ENCODE measurements at regions not wholly inside any gene's neighbourhood (a gene's known extent, or its start where the extent isn't known, plus 50 kb on each side); places are given as distances from the start of the nearest gene placed in this dataset.

GRCh38 chr12:105865886-105866285 is 272.9 kb downstream of the NUAK1 start:
- 93% methylated on average over 6 of the region's 6 CpGs for WGBS
- Histone ChIP-seq H3K4me1 (ENCODE audit: control insufficient read depth in 2 of 2, insufficient read depth in 2 of 2, low read length in 2 of 2) (no peaks in the 10 kb centered on the region), H3K9me3 (ENCODE audit: control insufficient read depth in 2 of 2, insufficient read depth in 1 of 2, low read length in 1 of 2) (no peaks in the 10 kb centered on the region), H3K4me3 (ENCODE audit: low read length in 2 of 2) (no peak overlapping the region), H3K27me3 (ENCODE audit: control insufficient read depth in 2 of 2, insufficient read depth in 1 of 2, low read length in 1 of 2) (no peaks in the 10 kb centered on the region), H3K36me3 (ENCODE audit: control insufficient read depth in 2 of 2, insufficient read depth in 2 of 2, low read length in 1 of 2) (no peaks in the 10 kb centered on the region), H3K27ac (ENCODE audit: low read depth in 1 of 2, low read length in 1 of 2) (no peak overlapping the region)
- no peak for DNase-seq (ENCODE audit: low read depth in 6 of 9, low spot score in 9 of 9)

- no peak overlapping the region for H3K27ac ChIP-seq (ENCODE audit: low read depth in 1 of 2, low read length in 1 of 2)
- H3K4me1 ChIP-seq (ENCODE audit: control insufficient read depth in 2 of 2, insufficient read depth in 2 of 2, low read length in 2 of 2): no peaks in the 10 kb centered on the region
- no peak overlapping the region for H3K4me3 ChIP-seq (ENCODE audit: low read length in 2 of 2)
- no peak for DNase-seq (ENCODE audit: low read depth in 6 of 9, low spot score in 9 of 9)
- H3K36me3 ChIP-seq (ENCODE audit: control insufficient read depth in 2 of 2, insufficient read depth in 2 of 2, low read length in 1 of 2): no peaks in the 10 kb centered on the region
- H3K27me3 ChIP-seq (ENCODE audit: control insufficient read depth in 2 of 2, insufficient read depth in 1 of 2, low read length in 1 of 2): no peaks in the 10 kb centered on the region
- H3K9me3 ChIP-seq (ENCODE audit: control insufficient read depth in 2 of 2, insufficient read depth in 1 of 2, low read length in 1 of 2): no peaks in the 10 kb centered on the region
Observed at GRCh38 chr12:105874121-105874520, 264.6 kb downstream of the NUAK1 start.

- Histone ChIP-seq H3K4me3 (ENCODE audit: low read length in 2 of 2) (no peak overlapping the region), H3K4me1 (ENCODE audit: control insufficient read depth in 2 of 2, insufficient read depth in 2 of 2, low read length in 2 of 2) (no peaks in the 10 kb centered on the region), H3K9me3 (ENCODE audit: control insufficient read depth in 2 of 2, insufficient read depth in 1 of 2, low read length in 1 of 2) (no peaks in the 10 kb centered on the region), H3K36me3 (ENCODE audit: control insufficient read depth in 2 of 2, insufficient read depth in 2 of 2, low read length in 1 of 2) (no peaks in the 10 kb centered on the region), H3K27ac (ENCODE audit: low read depth in 1 of 2, low read length in 1 of 2) (no peak overlapping the region), H3K27me3 (ENCODE audit: control insufficient read depth in 2 of 2, insufficient read depth in 1 of 2, low read length in 1 of 2) (no peaks in the 10 kb centered on the region)
- 86% methylated on average over 2 of the region's 2 CpGs for WGBS
- no peak for DNase-seq (ENCODE audit: low read depth in 6 of 9, low spot score in 9 of 9)
Observed at GRCh38 chr12:105876396-105876927, 262.3 kb downstream of the NUAK1 start.

GRCh38 chr12:105878964-105879363 is 259.8 kb downstream of the NUAK1 start:
- DNase-seq (ENCODE audit: low read depth in 6 of 9, low spot score in 9 of 9): no peak
- Histone ChIP-seq H3K27ac (ENCODE audit: low read depth in 1 of 2, low read length in 1 of 2) (no peak overlapping the region), H3K4me1 (ENCODE audit: control insufficient read depth in 2 of 2, insufficient read depth in 2 of 2, low read length in 2 of 2) (no peaks in the 10 kb centered on the region), H3K27me3 (ENCODE audit: control insufficient read depth in 2 of 2, insufficient read depth in 1 of 2, low read length in 1 of 2) (no peaks in the 10 kb centered on the region), H3K36me3 (ENCODE audit: control insufficient read depth in 2 of 2, insufficient read depth in 2 of 2, low read length in 1 of 2) (no peaks in the 10 kb centered on the region), H3K4me3 (ENCODE audit: low read length in 2 of 2) (no peak overlapping the region), H3K9me3 (ENCODE audit: control insufficient read depth in 2 of 2, insufficient read depth in 1 of 2, low read length in 1 of 2) (no peaks in the 10 kb centered on the region)
- 96% methylated on average over 3 of the region's 3 CpGs for WGBS

GRCh38 chr12:105880824-105881388 is 257.8 kb downstream of the NUAK1 start:
- no peak for DNase-seq (ENCODE audit: low read depth in 6 of 9, low spot score in 9 of 9)
- Histone ChIP-seq H3K4me1 (ENCODE audit: control insufficient read depth in 2 of 2, insufficient read depth in 2 of 2, low read length in 2 of 2) (no peaks in the 10 kb centered on the region), H3K27me3 (ENCODE audit: control insufficient read depth in 2 of 2, insufficient read depth in 1 of 2, low read length in 1 of 2) (no peaks in the 10 kb centered on the region), H3K36me3 (ENCODE audit: control insufficient read depth in 2 of 2, insufficient read depth in 2 of 2, low read length in 1 of 2) (no peaks in the 10 kb centered on the region), H3K27ac (ENCODE audit: low read depth in 1 of 2, low read length in 1 of 2) (no peak overlapping the region), H3K4me3 (ENCODE audit: low read length in 2 of 2) (no peak overlapping the region), H3K9me3 (ENCODE audit: control insufficient read depth in 2 of 2, insufficient read depth in 1 of 2, low read length in 1 of 2) (no peaks in the 10 kb centered on the region)
- WGBS: 76% methylated on average over 2 of the region's 2 CpGs

GRCh38 chr12:105882404-105882803 is 256.4 kb downstream of the NUAK1 start:
- Histone ChIP-seq H3K27ac (ENCODE audit: low read depth in 1 of 2, low read length in 1 of 2) (no peak overlapping the region), H3K4me3 (ENCODE audit: low read length in 2 of 2) (no peak overlapping the region), H3K4me1 (ENCODE audit: control insufficient read depth in 2 of 2, insufficient read depth in 2 of 2, low read length in 2 of 2) (no peaks in the 10 kb centered on the region), H3K27me3 (ENCODE audit: control insufficient read depth in 2 of 2, insufficient read depth in 1 of 2, low read length in 1 of 2) (no peaks in the 10 kb centered on the region), H3K9me3 (ENCODE audit: control insufficient read depth in 2 of 2, insufficient read depth in 1 of 2, low read length in 1 of 2) (no peaks in the 10 kb centered on the region), H3K36me3 (ENCODE audit: control insufficient read depth in 2 of 2, insufficient read depth in 2 of 2, low read length in 1 of 2) (no peaks in the 10 kb centered on the region)
- 88% methylated on average over 1 of the region's 1 CpG for WGBS
- DNase-seq (ENCODE audit: low read depth in 6 of 9, low spot score in 9 of 9): no peak

GRCh38 chr12:105887131-105887530 is 251.6 kb downstream of the NUAK1 start:
- no peak overlapping the region for H3K27ac ChIP-seq (ENCODE audit: low read depth in 1 of 2, low read length in 1 of 2)
- H3K9me3 ChIP-seq (ENCODE audit: control insufficient read depth in 2 of 2, insufficient read depth in 1 of 2, low read length in 1 of 2): no peaks in the 10 kb centered on the region
- no peaks in the 10 kb centered on the region for H3K36me3 ChIP-seq (ENCODE audit: control insufficient read depth in 2 of 2, insufficient read depth in 2 of 2, low read length in 1 of 2)
- no peaks in the 10 kb centered on the region for H3K4me1 ChIP-seq (ENCODE audit: control insufficient read depth in 2 of 2, insufficient read depth in 2 of 2, low read length in 2 of 2)
- WGBS: 92% methylated on average over 3 of the region's 3 CpGs
- H3K4me3 ChIP-seq (ENCODE audit: low read length in 2 of 2): no peak overlapping the region
- H3K27me3 ChIP-seq (ENCODE audit: control insufficient read depth in 2 of 2, insufficient read depth in 1 of 2, low read length in 1 of 2): no peaks in the 10 kb centered on the region
- DNase-seq (ENCODE audit: low read depth in 6 of 9, low spot score in 9 of 9): no peak

GRCh38 chr12:105888696-105889095 is 250.1 kb downstream of the NUAK1 start:
- Histone ChIP-seq H3K9me3 (ENCODE audit: control insufficient read depth in 2 of 2, insufficient read depth in 1 of 2, low read length in 1 of 2) (no peaks in the 10 kb centered on the region), H3K4me1 (ENCODE audit: control insufficient read depth in 2 of 2, insufficient read depth in 2 of 2, low read length in 2 of 2) (no peaks in the 10 kb centered on the region), H3K4me3 (ENCODE audit: low read length in 2 of 2) (no peak overlapping the region), H3K27ac (ENCODE audit: low read depth in 1 of 2, low read length in 1 of 2) (no peak overlapping the region), H3K36me3 (ENCODE audit: control insufficient read depth in 2 of 2, insufficient read depth in 2 of 2, low read length in 1 of 2) (no peaks in the 10 kb centered on the region), H3K27me3 (ENCODE audit: control insufficient read depth in 2 of 2, insufficient read depth in 1 of 2, low read length in 1 of 2) (no peaks in the 10 kb centered on the region)
- 87% methylated on average over 4 of the region's 4 CpGs for whole genome bisulfite sequencing
- no peak for DNase-seq (ENCODE audit: low read depth in 6 of 9, low spot score in 9 of 9)

- peaks cover 0 to 1% of the 10 kb centered on the region in 2 donors for H3K9me3 ChIP-seq (ENCODE audit: control insufficient read depth in 2 of 2, insufficient read depth in 1 of 2, low read length in 1 of 2)
- 93% methylated on average over 4 of the region's 4 CpGs for WGBS
- no peaks in the 10 kb centered on the region for H3K36me3 ChIP-seq (ENCODE audit: control insufficient read depth in 2 of 2, insufficient read depth in 2 of 2, low read length in 1 of 2)
- H3K27ac ChIP-seq (ENCODE audit: low read depth in 1 of 2, low read length in 1 of 2): no peak overlapping the region
- H3K27me3 ChIP-seq (ENCODE audit: control insufficient read depth in 2 of 2, insufficient read depth in 1 of 2, low read length in 1 of 2): no peaks in the 10 kb centered on the region
- H3K4me1 ChIP-seq (ENCODE audit: control insufficient read depth in 2 of 2, insufficient read depth in 2 of 2, low read length in 2 of 2): no peaks in the 10 kb centered on the region
- H3K4me3 ChIP-seq (ENCODE audit: low read length in 2 of 2): no peak overlapping the region
- DNase-seq (ENCODE audit: low read depth in 6 of 9, low spot score in 9 of 9): no peak
Observed at GRCh38 chr12:105892362-105892910, 246.3 kb downstream of the NUAK1 start.
